Gastroesophageal sphincter (tissue), 3 donors: ENCODE measurements at regions not wholly inside any gene's neighbourhood (a gene's known extent, or its start where the extent isn't known, plus 50 kb on each side); places are given as distances from the start of the nearest gene placed in this dataset.

ENCODE experiments used
- CTCF ChIP-seq, 4 experiments: fragments of 200-600 bp in 2 of 4; fragments of 450-650 bp in 2 of 4; sonication (generic) in 1 of 4; IDR thresholded peaks; one replicate each; pipeline ENCODE4 v1.5.1; 2017 to 2019; ENCODE audit warnings: antibody characterized with exemption in 4 of 4, mild to moderate bottlenecking in 2 of 4, moderate library complexity in 2 of 4
- POLR2A ChIP-seq, 2 donors: fragments of 450-650 bp; IDR thresholded peaks; one replicate each; pipeline ENCODE4 v1.6.1; 2017; ENCODE audit warnings: antibody characterized with exemption in 2 of 2, mild to moderate bottlenecking in 2 of 2, moderate library complexity in 1 of 2
- POLR2AphosphoS5 ChIP-seq: sonication (generic); formaldehyde crosslinking; IDR thresholded peaks from one replicate; pipeline ENCODE4 v1.6.1; 2017; ENCODE audit warnings: antibody characterized with exemption

GRCh38 chr18:38996056-38996455 is 1430.5 kb upstream of the CELF4 start:
- TF ChIP-seq CTCF (IDR thresholded peaks at IDR 0.05) (no peak), POLR2A (IDR thresholded peaks at IDR 0.05) (no peak), POLR2AphosphoS5 (no peak)
